NCI-H446 (cell line): ENCODE measurements at regions not wholly inside any gene's neighbourhood (a gene's known extent, or its start where the extent isn't known, plus 50 kb on each side); places are given as distances from the start of the nearest gene placed in this dataset.

ENCODE experiments used
- DNase-seq, 2 experiments: peaks; one replicate each; lab custom pipeline; 2025; lab: John Stamatoyannopoulos, UW

- DNase-seq, result no peak
Observed at GRCh38 chr5:63726496-63726895, 235.7 kb downstream of the HTR1A start.

GRCh38 chr5:63719147-63719546 is 243.1 kb downstream of the HTR1A start:
- DNase-seq, result no peak

DNA sequence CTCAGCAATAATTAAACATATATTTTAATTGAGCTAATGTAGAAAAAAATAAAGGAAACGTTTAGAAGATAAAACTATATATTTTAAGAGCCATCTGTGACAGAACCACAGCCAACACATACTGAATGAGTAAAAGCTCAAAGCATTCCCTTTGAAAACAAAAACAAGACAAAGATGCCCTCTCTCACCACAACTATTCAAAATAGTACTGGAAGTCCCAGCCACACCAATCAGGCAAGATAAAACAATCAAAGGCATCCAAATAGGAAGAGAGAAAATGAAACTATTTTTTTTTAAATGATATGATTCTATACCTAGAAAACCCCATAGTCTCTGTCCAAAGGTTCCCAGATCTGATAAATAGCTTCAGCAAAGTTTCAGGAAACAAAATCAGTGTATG is 262.0 kb downstream of the HTR1A start:
- DNase-seq, result no peak

- DNase-seq, result no peak
Observed at GRCh38 chr5:63697811-63698210, 264.4 kb downstream of the HTR1A start.

DNA sequence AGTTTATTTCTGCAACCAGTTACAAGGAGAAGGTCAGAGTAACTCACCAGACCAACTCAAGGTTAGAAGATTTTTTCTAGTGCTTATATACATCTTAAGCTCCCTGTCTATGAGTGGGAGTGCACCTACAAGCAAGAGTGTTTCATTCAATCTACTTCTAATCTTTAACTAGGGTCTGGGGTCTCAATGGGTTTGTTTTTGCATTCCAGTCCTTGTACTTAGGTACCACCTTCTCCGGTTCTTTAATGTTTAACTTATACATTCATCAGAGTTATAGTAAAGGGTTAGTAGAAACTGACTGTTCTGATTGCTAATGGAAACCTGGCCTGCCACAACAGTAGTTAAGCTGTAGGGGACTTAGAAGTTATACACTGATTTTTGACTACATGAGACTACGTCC is 271.7 kb downstream of the HTR1A start:
- DNase-seq, result no peak

- DNase-seq, result no peak
Observed at GRCh38 chr5:63687854-63688516, 274.3 kb downstream of the HTR1A start.

- DNase-seq, result peak; percentile 89 to 94
Observed at GRCh38 chr5:63686938-63687337, 275.3 kb downstream of the HTR1A start.

DNA sequence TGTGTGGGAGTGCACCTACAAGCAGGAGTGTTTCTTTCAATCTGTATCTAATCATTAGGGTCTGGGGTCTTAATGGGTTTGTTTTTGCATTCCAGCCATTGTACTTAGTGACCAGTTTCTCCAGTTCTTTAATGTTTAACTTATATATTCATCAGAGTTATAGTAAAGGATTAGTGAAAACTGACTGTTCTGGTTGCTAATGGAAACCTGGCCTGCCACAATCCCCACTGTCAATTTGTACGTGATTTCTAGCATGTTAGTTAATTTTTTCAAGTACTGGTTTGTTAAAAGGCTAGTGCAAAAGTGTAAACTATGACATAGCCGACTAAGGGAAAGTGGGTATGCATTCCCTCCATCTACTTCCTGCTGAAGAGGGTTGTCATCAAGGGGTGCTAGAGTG is 276.1 kb downstream of the HTR1A start:
- DNase-seq, result no peak

- no peak for DNase-seq
Observed at GRCh38 chr5:63685454-63685853, 276.8 kb downstream of the HTR1A start.

DNA sequence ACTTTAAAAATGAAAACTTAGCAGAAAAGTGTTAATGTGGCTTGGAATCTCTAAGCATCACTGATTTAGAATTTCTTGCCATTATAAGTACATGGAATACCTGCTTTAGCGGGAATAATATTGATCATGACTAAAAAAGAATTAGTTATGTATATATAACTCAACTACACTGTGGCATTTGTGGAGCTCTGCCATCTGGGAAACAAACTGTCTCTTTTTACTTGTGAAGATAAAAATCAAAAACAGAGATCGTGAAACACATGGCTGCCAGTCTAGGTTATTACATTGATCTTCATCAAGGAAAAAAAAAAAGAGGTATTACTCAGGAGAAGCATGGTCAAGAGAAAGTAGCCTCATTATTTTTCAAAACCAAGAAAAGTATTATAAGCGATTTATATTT is 287.4 kb downstream of the HTR1A start:
- no peak for DNase-seq

DNA sequence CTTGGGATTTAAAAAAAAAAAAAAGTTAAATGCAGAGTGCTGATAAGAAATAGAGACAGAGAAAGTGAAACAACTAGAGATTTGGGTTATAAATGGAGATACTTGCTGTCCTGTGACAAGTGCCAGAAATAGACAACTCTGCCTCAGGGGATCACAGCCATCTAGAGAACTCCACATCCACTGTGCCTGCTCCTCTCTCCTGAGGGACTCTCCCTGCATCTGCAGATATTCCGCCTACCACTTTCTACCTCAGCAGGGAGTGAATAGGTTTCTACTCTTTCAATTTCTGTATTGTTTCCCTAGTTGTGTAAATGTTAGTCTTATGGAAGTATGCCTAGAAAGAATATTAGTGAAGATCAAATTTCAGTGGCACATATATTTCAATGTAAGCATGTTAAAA is 307.2 kb downstream of the HTR1A start:
- no peak for DNase-seq

- no peak for DNase-seq
Observed at GRCh38 chr5:63650581-63650980, 311.7 kb downstream of the HTR1A start.

DNA sequence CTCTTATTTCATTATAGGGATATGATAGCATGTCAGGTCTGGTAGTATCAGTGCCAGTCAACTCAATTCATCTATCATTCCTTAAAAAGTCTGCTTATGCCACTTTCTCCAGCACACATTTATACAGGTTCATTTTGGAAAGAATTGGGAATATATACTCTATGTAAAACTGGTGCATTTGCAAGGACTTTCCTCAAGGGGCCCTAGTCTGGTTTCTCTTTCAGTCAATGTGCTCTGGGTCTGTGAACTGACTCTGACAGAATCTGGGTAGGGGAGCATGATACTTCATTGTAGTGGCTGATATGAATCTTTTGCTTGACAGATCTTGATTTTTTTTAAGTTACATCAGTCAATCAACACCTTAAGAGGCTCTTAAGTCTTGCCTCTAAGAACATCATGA is 313.9 kb downstream of the HTR1A start:
- no peak for DNase-seq

GRCh38 chr5:63629951-63630630 is 332.2 kb downstream of the HTR1A start:
- DNase-seq, result no peak

DNA sequence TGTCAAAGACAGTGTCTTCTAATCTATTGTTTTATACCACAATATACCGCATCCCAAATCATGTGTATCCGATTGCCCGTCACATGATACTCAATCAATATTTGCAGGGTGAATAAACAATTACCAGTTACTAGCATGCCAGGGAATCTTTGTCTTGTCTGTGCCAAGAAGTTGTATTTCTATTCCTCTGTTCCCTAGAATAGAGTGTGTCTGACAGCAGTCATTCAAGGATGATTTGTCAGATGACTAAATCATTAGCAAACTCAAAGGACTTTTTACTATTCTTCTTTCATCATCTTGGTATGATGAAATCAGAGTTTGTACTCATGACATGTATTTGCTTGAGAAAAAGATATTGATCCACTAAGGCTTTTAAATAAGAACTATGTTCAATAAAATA is 348.8 kb downstream of the HTR1A start:
- no peak for DNase-seq

DNA sequence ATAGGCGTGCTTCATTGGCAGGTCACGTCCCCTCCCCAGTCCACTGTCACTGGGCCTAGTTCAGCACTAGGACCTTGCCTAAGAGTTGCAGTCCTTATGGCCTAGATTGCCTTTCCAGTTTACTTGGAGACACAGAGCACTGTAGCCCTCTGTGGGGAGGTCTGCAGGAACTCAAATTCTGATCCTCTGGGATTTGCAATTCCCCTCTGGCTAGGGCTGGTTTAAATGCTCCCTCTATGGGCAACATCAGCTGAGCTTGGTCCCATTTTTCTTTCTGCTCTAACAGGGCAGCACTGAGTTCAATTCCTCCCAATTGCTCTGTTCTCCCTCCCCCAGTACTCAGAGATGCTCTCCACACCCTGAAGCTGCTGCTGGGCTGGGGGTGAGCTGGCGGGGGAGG is 358.2 kb downstream of the HTR1A start:
- DNase-seq, result no peak

DNA sequence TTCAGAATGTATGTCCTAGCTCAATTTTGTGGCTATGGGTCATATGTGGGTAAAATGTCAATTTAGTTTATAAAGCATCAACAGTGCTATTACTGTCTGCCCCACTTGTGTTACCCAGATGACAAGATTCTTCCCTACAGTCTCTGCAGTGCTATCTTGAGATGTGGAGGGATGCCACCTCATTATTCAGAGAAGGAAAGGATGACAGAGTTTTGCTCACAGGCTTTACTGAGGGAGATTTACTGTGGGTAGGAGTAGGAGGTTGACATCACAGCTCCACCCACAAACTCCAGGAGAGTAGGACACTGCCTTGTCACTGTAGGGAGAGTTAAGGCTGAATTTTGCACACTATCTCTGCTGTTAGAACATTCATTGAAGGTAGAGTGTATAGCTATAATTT is 359.3 kb downstream of the HTR1A start:
- no peak for DNase-seq

DNA sequence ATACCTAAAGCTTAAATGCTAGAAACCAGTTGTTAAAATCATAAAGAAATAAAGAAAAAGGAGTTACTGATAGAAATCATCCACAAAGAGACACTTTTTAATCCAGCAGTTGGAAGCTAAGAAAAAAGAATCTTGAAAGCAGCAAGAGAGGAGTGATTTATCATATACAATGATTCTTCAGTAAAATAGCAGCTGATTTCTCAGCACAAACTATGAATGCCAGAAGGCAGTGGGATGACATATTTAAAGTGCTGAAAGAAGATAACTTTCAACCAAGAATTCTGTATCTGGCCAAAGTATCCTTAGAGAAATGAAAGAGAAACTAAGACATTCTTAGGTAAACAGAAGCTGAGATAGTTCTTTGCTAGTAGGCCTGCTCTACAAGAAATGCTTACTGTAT is 366.0 kb downstream of the HTR1A start:
- no peak for DNase-seq

DNA sequence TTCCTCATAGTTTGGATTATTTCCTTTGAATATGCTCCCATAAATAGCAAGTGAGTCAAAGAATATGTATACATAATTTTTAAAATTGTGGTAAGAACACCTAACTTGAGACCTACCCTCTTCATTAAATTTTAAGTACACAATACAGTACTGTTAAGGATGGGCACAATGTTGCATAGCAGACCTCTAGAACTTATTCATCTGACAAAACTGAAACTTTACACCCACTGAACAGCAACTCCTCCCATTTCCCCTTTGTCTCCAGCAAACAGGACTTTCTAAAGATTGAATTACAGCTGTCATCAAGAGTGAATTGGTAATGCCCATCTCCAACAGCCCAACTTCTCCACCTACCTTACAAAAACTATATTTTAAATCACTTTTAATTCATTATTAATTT is 388.9 kb downstream of the HTR1A start:
- no peak for DNase-seq

DNA sequence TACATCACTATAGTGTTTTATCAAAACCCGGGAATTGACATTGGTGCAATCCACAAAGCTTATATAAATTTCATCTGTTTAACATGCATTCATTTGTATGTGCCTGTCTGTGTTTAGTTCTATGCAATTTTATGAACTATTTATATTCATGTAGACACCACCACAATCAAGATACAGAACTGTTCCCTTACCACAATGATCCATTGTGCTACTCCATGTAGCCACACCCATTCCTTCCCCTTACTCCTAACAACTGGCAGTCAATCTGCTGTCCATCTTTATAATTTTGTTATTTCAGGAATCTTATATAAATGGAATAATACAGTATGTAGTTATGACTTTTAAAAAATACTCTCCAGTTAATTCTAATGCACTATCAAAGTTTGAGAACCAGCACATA is 389.5 kb downstream of the HTR1A start:
- DNase-seq, result no peak

- DNase-seq, result no peak
Observed at GRCh38 chr5:63570752-63571151, 391.5 kb downstream of the HTR1A start.

DNA sequence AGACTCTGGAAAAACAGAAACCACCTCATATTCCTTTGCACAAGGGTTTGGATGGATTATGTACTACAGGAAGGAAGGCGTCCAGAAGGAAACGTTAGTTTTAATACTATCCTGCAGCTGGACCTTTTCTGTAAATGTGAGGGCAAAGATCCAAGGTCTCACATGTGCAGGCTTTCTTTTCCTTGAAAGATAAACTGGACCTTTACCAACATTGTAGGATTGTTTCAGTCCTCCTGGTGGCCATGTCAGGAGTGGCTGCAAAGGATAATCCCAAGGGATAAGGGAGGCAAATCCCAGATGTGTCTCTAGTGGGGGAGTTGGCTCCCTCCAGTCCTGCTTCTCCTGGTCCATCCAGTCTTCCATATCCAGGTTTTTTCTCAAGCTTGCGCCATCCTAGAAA is 397.5 kb downstream of the HTR1A start:
- no peak for DNase-seq

- DNase-seq, result peak in 1 of 2 experiments; percentile 48
Observed at GRCh38 chr5:63563008-63563917, 399.0 kb downstream of the HTR1A start.
